H1 (cell line): ENCODE measurements at regions not wholly inside any gene's neighbourhood (a gene's known extent, or its start where the extent isn't known, plus 50 kb on each side); places are given as distances from the start of the nearest gene placed in this dataset.

Experiments used
- CTCF ChIA-PET: fragments of 300-600 bp; sonication (Branson Sonifier 250); formaldehyde crosslinking; loops from one replicate; lab custom pipeline; 2021; ENCODE audit not compliant: partially characterized antibody; lab: Charles Lee
- POLR2A ChIA-PET: fragments of 300-600 bp; sonication (Branson Sonifier 250); formaldehyde crosslinking; loops from one replicate; lab custom pipeline; 2021; ENCODE audit warnings: inconsistent platforms; ENCODE audit not compliant: partially characterized antibody; lab: Charles Lee
- DNase-seq, 2 experiments: peaks; one replicate each; pipeline versions ENCODE4 v3.0.0 to v3.0.0-alpha.2; 2010 to 2022; ENCODE audit warnings: low spot score in 2 of 2, low read depth in 1 of 2, mixed read lengths in 1 of 2
- FAIRE-seq: peaks from 2 replicates; lab custom pipeline; 2011; peaks lifted over from hg19 to GRCh38; lab: Jason Lieb, UNC
- H2AFZ ChIP-seq: 2 replicates; pipeline ENCODE4 v1.8.1; 2012; ENCODE audit warnings: low read length, inconsistent platforms
- H2AK5ac ChIP-seq: 2 replicates; pipeline ENCODE4 v1.6.1; 2013; ENCODE audit warnings: low read depth, low read length
- H2BK120ac ChIP-seq: replicated peaks from 2 replicates; pipeline ENCODE3; 2013; ENCODE audit warnings: low read depth, low read length, inconsistent platforms
- H2BK12ac ChIP-seq: 2 replicates; pipeline ENCODE4 v1.6.1; 2013; ENCODE audit warnings: low read depth, low read length
- H2BK15ac ChIP-seq: 2 replicates; pipeline ENCODE4 v1.6.1; 2013; ENCODE audit warnings: low read length
- H2BK20ac ChIP-seq: 2 replicates; pipeline ENCODE4 v1.6.1; 2013; ENCODE audit warnings: low read length
- H2BK5ac ChIP-seq: 2 replicates; pipeline ENCODE4 v1.6.1; 2013; ENCODE audit warnings: low read depth, low read length
- H3K14ac ChIP-seq: 2 replicates; pipeline ENCODE4 v1.6.1; 2013; ENCODE audit warnings: inconsistent platforms; ENCODE audit not compliant: insufficient read length
- H3K18ac ChIP-seq: 2 replicates; pipeline ENCODE4 v1.6.1; 2013; ENCODE audit warnings: low read length; ENCODE audit errors: extremely low read depth
- H3K23ac ChIP-seq: 2 replicates; pipeline ENCODE4 v1.6.1; 2013; ENCODE audit warnings: inconsistent platforms; ENCODE audit not compliant: insufficient read length
- H3K23me2 ChIP-seq: 2 replicates; pipeline ENCODE4 v1.6.1; 2013; ENCODE audit warnings: low read depth, low read length
- H3K27ac ChIP-seq: 2 replicates; pipeline ENCODE4 v1.6.1; 2011; ENCODE audit warnings: low read depth, low read length, inconsistent platforms
- H3K27me3 ChIP-seq, 4 experiments: replicated peaks in 1 of 4; 1 replicate in 1 of 4; 2 replicates in 3 of 4; pipeline versions ENCODE4 v1.6.1 to v1.8.1; 2011 to 2013; ENCODE audit warnings: low read length in 3 of 4, mild to moderate bottlenecking in 3 of 4, inconsistent platforms in 2 of 4, mixed read lengths in 2 of 4, moderate library complexity in 1 of 4; ENCODE audit not compliant: control insufficient read depth in 3 of 4, insufficient read depth in 3 of 4; ENCODE audit errors: extremely low read depth in 1 of 4
- H3K36me3 ChIP-seq, 4 experiments: 2 replicates each; pipeline versions ENCODE4 v1.6.1 to v1.8.1; 2011 to 2013; ENCODE audit warnings: mild to moderate bottlenecking in 4 of 4, low read length in 3 of 4, moderate library complexity in 2 of 4, control low read depth in 1 of 4, inconsistent platforms in 1 of 4; ENCODE audit not compliant: insufficient read depth in 4 of 4, control insufficient read depth in 2 of 4
- H3K4ac ChIP-seq: replicated peaks from 2 replicates; pipeline ENCODE3; 2013; ENCODE audit warnings: low read length, low read depth, mixed read lengths, inconsistent platforms; ENCODE audit not compliant: insufficient read length
- H3K4me1 ChIP-seq, 4 experiments: replicated peaks in 1 of 4; 1 replicate in 1 of 4; 2 replicates in 3 of 4; pipeline versions ENCODE4 v1.6.1 to v1.8.1; 2011 to 2013; ENCODE audit warnings: low read length in 3 of 4, inconsistent platforms in 2 of 4, mixed read lengths in 1 of 4; ENCODE audit not compliant: insufficient read depth in 4 of 4, control insufficient read depth in 3 of 4
- H3K4me2 ChIP-seq, 2 experiments: 2 replicates each; pipeline versions ENCODE4 v1.6.1 to v1.8.1; 2011 to 2013; ENCODE audit warnings: low read depth in 2 of 2, low read length in 2 of 2, control low read depth in 1 of 2, inconsistent platforms in 1 of 2, mild to moderate bottlenecking in 1 of 2; ENCODE audit not compliant: insufficient read depth in 1 of 2
- H3K4me3 ChIP-seq, 4 experiments: fragments of 200-600, 300-600 bp in 1 of 4; sonication (generic), shearing (Covaris generic), sonication (Bioruptor Twin) in 1 of 4; 2 replicates each; pipeline versions ENCODE4 v1.5.1 to v1.8.1; 2011 to 2016; ENCODE audit warnings: low read length in 4 of 4, low read depth in 3 of 4, control low read depth in 2 of 4, inconsistent platforms in 2 of 4, mild to moderate bottlenecking in 2 of 4, mixed read lengths in 1 of 4, moderate library complexity in 1 of 4; ENCODE audit not compliant: insufficient read depth in 2 of 4; ENCODE audit errors: extremely low read depth in 1 of 4
- H3K56ac ChIP-seq: replicated peaks from 2 replicates; pipeline ENCODE3; 2013; ENCODE audit warnings: low read depth, mild to moderate bottlenecking, mixed read lengths, low read length, inconsistent platforms; ENCODE audit not compliant: insufficient read length
- H3K79me1 ChIP-seq: 2 replicates; pipeline ENCODE4 v1.6.1; 2013; ENCODE audit warnings: low read depth, low read length, control low read depth
- H3K79me2 ChIP-seq, 2 experiments: 2 replicates each; pipeline versions ENCODE4 v1.6.1 to v1.8.1; 2012 to 2013; ENCODE audit warnings: low read length in 2 of 2, mild to moderate bottlenecking in 2 of 2, inconsistent platforms in 1 of 2; ENCODE audit not compliant: insufficient read depth in 2 of 2, control insufficient read depth in 1 of 2
- H3K9ac ChIP-seq, 4 experiments: replicated peaks in 1 of 4; 1 replicate in 1 of 4; 2 replicates in 3 of 4; pipeline versions ENCODE4 v1.6.1 to v1.8.1; 2011 to 2013; ENCODE audit warnings: low read depth in 3 of 4, low read length in 3 of 4, control low read depth in 2 of 4, mild to moderate bottlenecking in 2 of 4, moderate library complexity in 2 of 4, inconsistent platforms in 1 of 4; ENCODE audit errors: extremely low read depth in 1 of 4
- H3K9me3 ChIP-seq, 2 experiments: 2 replicates each; pipeline versions ENCODE4 v1.6.1 to v1.8.1; 2012 to 2013; ENCODE audit warnings: mild to moderate bottlenecking in 2 of 2, moderate library complexity in 2 of 2, control low read depth in 1 of 2, inconsistent platforms in 1 of 2, low read depth in 1 of 2, low read length in 1 of 2, mixed read lengths in 1 of 2; ENCODE audit not compliant: insufficient read depth in 2 of 2
- H4K20me1 ChIP-seq, 2 experiments: replicated peaks in 1 of 2; 2 replicates each; pipeline versions ENCODE3 to v1.8.1; 2011 to 2013; ENCODE audit warnings: inconsistent platforms in 2 of 2, low read length in 2 of 2, mild to moderate bottlenecking in 1 of 2; ENCODE audit not compliant: insufficient read depth in 2 of 2, control insufficient read depth in 1 of 2
- H4K5ac ChIP-seq: 2 replicates; pipeline ENCODE4 v1.6.1; 2013; ENCODE audit warnings: low read length, low read depth, mixed read lengths, inconsistent platforms; ENCODE audit not compliant: insufficient read length
- H4K8ac ChIP-seq: 2 replicates; pipeline ENCODE4 v1.8.0; 2013; ENCODE audit warnings: mild to moderate bottlenecking, moderate library complexity, low read length, inconsistent platforms; ENCODE audit not compliant: insufficient read depth; ENCODE audit errors: extremely low read depth
- H4K91ac ChIP-seq: replicated peaks from 2 replicates; pipeline ENCODE3; 2013; ENCODE audit warnings: low read length, mixed read lengths, inconsistent platforms; ENCODE audit not compliant: insufficient read length
- ASH2L ChIP-seq: fragments of 200-600, 300-600 bp; sonication (generic); IDR thresholded peaks from one replicate; pipeline ENCODE4 v1.7.1; 2017; ENCODE audit warnings: low read length
- CTBP2 ChIP-seq: IDR thresholded peaks from 2 replicates; pipeline ENCODE4 v1.7.0; 2011; ENCODE audit warnings: borderline replicate concordance, mild to moderate bottlenecking, moderate library complexity, mixed read lengths, low read length; ENCODE audit not compliant: insufficient read depth, insufficient read length
- JUND ChIP-seq: IDR thresholded peaks from 2 replicates; pipeline ENCODE4 v1.6.1; 2011; ENCODE audit warnings: mild to moderate bottlenecking, improper control_type of control experiment, low read length
- KDM5A ChIP-seq: fragments of 200-600 bp; IDR thresholded peaks from 2 replicates; pipeline ENCODE4 v1.7.1; 2012; ENCODE audit warnings: mild to moderate bottlenecking, low read length, inconsistent platforms, mixed read lengths
- RFX5 ChIP-seq: IDR thresholded peaks from 2 replicates; pipeline ENCODE4 v1.6.1; 2011; ENCODE audit warnings: low read depth, low read length, improper control_type of control experiment, borderline replicate concordance
- TEAD4 ChIP-seq: IDR thresholded peaks from 2 replicates; pipeline ENCODE4 v1.6.1; 2012; ENCODE audit warnings: low read depth, low read length, inconsistent platforms, mixed read lengths
- WGBS, 2 experiments: shearing (Covaris generic) in 1 of 2; methylation state at CpG; one replicate each; pipeline versions ENCODE4 v1.1.6 to v1.1.7; 2013 to 2015; ENCODE audit warnings: low lambda C conversion rate in 2 of 2, mixed read lengths in 2 of 2, inconsistent platforms in 1 of 2, low coverage in 1 of 2, missing lambda C conversion rate in 1 of 2; ENCODE audit not compliant: insufficient replicate concordance in 2 of 2, insufficient coverage in 1 of 2, insufficient read length in 1 of 2; ENCODE audit errors: extremely low coverage in 1 of 2, missing lambda C conversion rate in 1 of 2; 5-methylcytosine and 5-hydroxymethylcytosine counted together
- TF ChIP-seq, protein P1 (sequence below): IDR thresholded peaks from 2 replicates; pipeline ENCODE4 v1.6.1; 2012; ENCODE audit warnings: inconsistent platforms

DNA sequence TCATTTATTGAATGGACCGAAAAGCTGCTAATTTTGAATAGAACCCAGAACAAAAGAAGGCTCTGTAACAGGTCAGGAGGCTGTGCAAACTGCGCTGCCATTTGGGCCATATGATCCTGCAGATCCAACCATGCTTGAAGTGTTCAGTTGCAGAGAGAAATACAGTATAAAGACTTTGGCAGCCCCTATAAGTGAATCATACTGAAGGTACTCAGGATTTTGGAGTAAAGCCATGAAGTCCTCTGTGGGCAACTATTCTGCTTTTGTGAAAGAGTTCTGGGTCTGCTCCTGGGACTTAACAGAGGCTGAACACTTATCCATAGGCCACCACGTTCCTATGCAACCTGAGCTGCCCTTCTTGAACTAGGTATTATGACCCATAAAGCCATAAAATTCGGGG, 1613.6 kb upstream of the PRMT6 start:
- Histone ChIP-seq H3K4me1 (no peaks in the 10 kb centered on the region), H3K56ac (no peak overlapping the region), H2BK12ac (no peak overlapping the region), H2BK5ac (no peak overlapping the region), H2AFZ (no peak overlapping the region), H3K9ac (no peak overlapping the region), H3K14ac (no peak overlapping the region), H3K23me2 (no peaks in the 10 kb centered on the region), H2BK120ac (no peak overlapping the region), H3K27ac (no peak overlapping the region), H2AK5ac (no peak overlapping the region), H3K4ac (no peak overlapping the region), H3K23ac (no peak overlapping the region), H3K4me3 (no peak overlapping the region), H2BK20ac (no peak overlapping the region), H4K5ac (no peak overlapping the region), H4K8ac (no peak overlapping the region), H3K27me3 (no peaks in the 10 kb centered on the region), H3K36me3 (no peaks in the 10 kb centered on the region), H4K91ac (no peak overlapping the region), H2BK15ac (no peak overlapping the region), H3K79me2 (no peaks in the 10 kb centered on the region), H3K18ac (no peak overlapping the region), H3K9me3 (no peaks in the 10 kb centered on the region), H3K79me1 (no peaks in the 10 kb centered on the region), H3K4me2 (no peak overlapping the region), H4K20me1 (no peaks in the 10 kb centered on the region)
- FAIRE-seq (no peak), DNase-seq (no peak)
- 92% methylated on average over 4 of the region's 4 CpGs; no CpG with 5 or more reads in 1 of the 2 experiments for WGBS, 2 experiments
- TF ChIP-seq ASH2L (no peak), TEAD4 (no peak), JUND (no peak), CTBP2 (no peak), RFX5 (no peak), KDM5A (no peak)
- TF ChIP-seq, protein P1, sequence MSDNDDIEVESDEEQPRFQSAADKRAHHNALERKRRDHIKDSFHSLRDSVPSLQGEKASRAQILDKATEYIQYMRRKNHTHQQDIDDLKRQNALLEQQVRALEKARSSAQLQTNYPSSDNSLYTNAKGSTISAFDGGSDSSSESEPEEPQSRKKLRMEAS: no peak
- POLR2A ChIA-PET: no interaction called here
- CTCF ChIA-PET: interaction anchor here (0.9 kb wide), 1 partner anchor 9 kb away, joined by 3 read pairs; no protein-coding TSS in a partner anchor
